GF-D8 (cell line): ENCODE measurements at regions not wholly inside any gene's neighbourhood (a gene's known extent, or its start where the extent isn't known, plus 50 kb on each side); places are given as distances from the start of the nearest gene placed in this dataset.

Experiments
- DNase-seq: peaks from one replicate; lab custom pipeline; 2025; lab: John Stamatoyannopoulos, UW

GRCh38 chr13:34116651-34117050 lies 298.7 kb downstream of the RFC3 start:
- no peak for DNase-seq

- no peak for DNase-seq
Observed at GRCh38 chr13:34124666-34125306, 306.8 kb downstream of the RFC3 start.

- no peak for DNase-seq
Observed at GRCh38 chr13:34127523-34127922, 309.6 kb downstream of the RFC3 start.

- no peak for DNase-seq
Observed at GRCh38 chr13:34128661-34129060, 310.7 kb downstream of the RFC3 start.

GRCh38 chr13:34129436-34129835 lies 311.5 kb downstream of the RFC3 start:
- DNase-seq = no peak

- DNase-seq = no peak
Observed at GRCh38 chr13:34137200-34137599, 319.3 kb downstream of the RFC3 start.

- DNase-seq = no peak
Observed at GRCh38 chr13:34139660-34140227, 321.8 kb downstream of the RFC3 start.

- no peak for DNase-seq
Observed at GRCh38 chr13:34143637-34144036, 325.7 kb downstream of the RFC3 start.

GRCh38 chr13:34144142-34144541 lies 326.2 kb downstream of the RFC3 start:
- no peak for DNase-seq

- no peak for DNase-seq
Observed at GRCh38 chr13:34145061-34145460, 327.1 kb downstream of the RFC3 start.

- no peak for DNase-seq
Observed at GRCh38 chr13:34148359-34148758, 330.4 kb downstream of the RFC3 start.

- no peak for DNase-seq
Observed at GRCh38 chr13:34151885-34152284, 333.9 kb downstream of the RFC3 start.

GRCh38 chr13:34152409-34152808 lies 334.5 kb downstream of the RFC3 start:
- DNase-seq = no peak

GRCh38 chr13:34152996-34153395 lies 335.0 kb downstream of the RFC3 start:
- DNase-seq = no peak

- no peak for DNase-seq
Observed at GRCh38 chr13:34153428-34154180, 335.7 kb downstream of the RFC3 start.

- DNase-seq = no peak
Observed at GRCh38 chr13:34155931-34156607, 338.1 kb downstream of the RFC3 start.

- DNase-seq = no peak
Observed at GRCh38 chr13:34156841-34157365, 339.0 kb downstream of the RFC3 start.

GRCh38 chr13:34159946-34160345 lies 342.0 kb downstream of the RFC3 start:
- DNase-seq = no peak

- no peak for DNase-seq
Observed at GRCh38 chr13:34161931-34162543, 344.1 kb downstream of the RFC3 start.

GRCh38 chr13:34162544-34162933 lies 344.6 kb downstream of the RFC3 start:
- no peak for DNase-seq

- no peak for DNase-seq
Observed at GRCh38 chr13:34164582-34164981, 346.6 kb downstream of the RFC3 start.

- no peak for DNase-seq
Observed at GRCh38 chr13:34165158-34165557, 347.2 kb downstream of the RFC3 start.
